Ectodermal cell (in vitro differentiated cells): ENCODE measurements at regions not wholly inside any gene's neighbourhood (a gene's known extent, or its start where the extent isn't known, plus 50 kb on each side); places are given as distances from the start of the nearest gene placed in this dataset.

Source experiments
- H3K27ac ChIP-seq: 2 replicates; pipeline ENCODE4 v1.7.0; 2013; ENCODE audit warnings: mild to moderate bottlenecking, low read depth, low read length; ENCODE audit not compliant: insufficient read depth, poor library complexity, severe bottlenecking
- H3K27me3 ChIP-seq: 2 replicates; pipeline ENCODE4 v1.7.0; 2013; ENCODE audit warnings: mild to moderate bottlenecking, low read length; ENCODE audit not compliant: insufficient read depth, control insufficient read depth, poor library complexity, severe bottlenecking
- H3K36me3 ChIP-seq: one replicate; pipeline ENCODE4 v1.7.0; 2013; ENCODE audit warnings: low read length; ENCODE audit not compliant: control insufficient read depth, insufficient read depth
- H3K4me1 ChIP-seq: one replicate; pipeline ENCODE4 v1.7.0; 2013; ENCODE audit warnings: low read length; ENCODE audit not compliant: control insufficient read depth, insufficient read depth
- H3K4me3 ChIP-seq: 2 replicates; pipeline ENCODE4 v1.7.0; 2013; ENCODE audit warnings: low read depth, low read length, control low read depth; ENCODE audit not compliant: insufficient read depth
- H3K9me3 ChIP-seq: 2 replicates; pipeline ENCODE4 v1.7.0; 2013; ENCODE audit warnings: mild to moderate bottlenecking, low read length, moderate library complexity; ENCODE audit not compliant: control insufficient read depth
- WGBS, 2 experiments: methylation state at CpG; one replicate each; pipeline ENCODE4 v1.1.7; 2013; ENCODE audit warnings: missing lambda C conversion rate in 2 of 2; 5-methylcytosine and 5-hydroxymethylcytosine counted together

DNA sequence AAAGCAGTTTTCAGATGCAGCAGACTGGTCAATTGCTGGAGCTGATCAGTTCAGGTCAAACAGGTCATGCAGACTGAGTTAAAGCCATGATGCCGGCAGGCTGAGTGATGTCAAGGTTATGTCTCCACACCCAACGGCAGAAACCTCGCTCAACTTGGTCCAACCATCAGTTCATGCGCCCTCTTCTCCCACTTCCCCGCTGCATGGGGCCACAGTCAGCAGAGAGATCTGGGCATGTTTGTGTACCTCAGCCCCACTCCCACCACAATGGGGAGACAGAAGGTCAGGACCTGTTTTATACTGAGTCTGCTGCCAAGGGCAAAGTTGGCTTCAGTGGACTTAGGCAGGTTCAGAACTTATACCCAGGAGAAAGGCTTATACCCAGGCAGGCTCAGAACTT lies 118.7 kb downstream of the TRIM29 start:
- no peak overlapping the region for H3K4me3 ChIP-seq
- H3K36me3 ChIP-seq, result no peaks in the 10 kb centered on the region
- H3K4me1 ChIP-seq, result peaks cover 21% of the 10 kb centered on the region
- H3K27ac ChIP-seq, result no peak overlapping the region
- no peaks in the 10 kb centered on the region for H3K27me3 ChIP-seq
- no peaks in the 10 kb centered on the region for H3K9me3 ChIP-seq
- WGBS, 2 experiments, result 96% methylated on average over 5 of the region's 5 CpGs

DNA sequence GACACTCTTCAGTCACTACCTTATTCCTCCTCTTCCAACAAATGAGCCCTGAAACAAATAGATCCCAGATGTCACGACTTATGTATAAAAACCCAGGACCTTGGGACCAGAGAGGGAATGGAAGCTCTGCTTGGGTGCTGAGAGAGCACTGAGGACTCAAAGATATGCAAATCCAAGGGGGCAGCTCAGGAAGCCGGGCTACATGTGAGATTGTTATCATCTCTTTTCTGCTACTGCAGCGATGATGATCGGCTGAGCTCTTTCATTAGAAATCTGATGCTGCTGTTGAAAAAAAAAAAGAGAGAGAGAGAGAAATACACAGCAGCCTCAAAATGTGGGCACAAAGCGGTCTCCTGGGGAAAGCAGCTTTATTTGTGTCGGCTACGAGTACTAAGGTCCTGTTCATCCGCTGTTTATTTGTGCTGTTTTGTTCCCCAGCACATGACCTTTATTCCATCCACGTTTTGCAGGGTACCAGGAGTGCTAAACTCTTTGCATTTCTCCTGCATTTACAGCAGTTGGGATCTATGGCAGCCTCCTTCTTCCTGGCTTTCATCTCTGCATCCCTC lies 120.2 kb downstream of the TRIM29 start:
- WGBS, 2 experiments, result 49 to 50% methylated on average over 9 of the region's 9 CpGs
- Histone ChIP-seq H3K36me3 (no peaks in the 10 kb centered on the region), H3K9me3 (no peaks in the 10 kb centered on the region), H3K4me1 (peaks cover 14% of the 10 kb centered on the region), H3K27me3 (no peaks in the 10 kb centered on the region), H3K27ac (no peak overlapping the region), H3K4me3 (no peak overlapping the region)

GRCh38 chr11:120013325-120014250 lies 124.3 kb downstream of the TRIM29 start:
- Histone ChIP-seq H3K9me3 (no peaks in the 10 kb centered on the region), H3K27ac (no peak overlapping the region), H3K4me1 (peaks cover 26% of the 10 kb centered on the region), H3K36me3 (no peaks in the 10 kb centered on the region), H3K27me3 (no peaks in the 10 kb centered on the region), H3K4me3 (no peak overlapping the region)
- 53 to 54% methylated on average over 28 of the region's 28 CpGs for WGBS, 2 experiments

DNA sequence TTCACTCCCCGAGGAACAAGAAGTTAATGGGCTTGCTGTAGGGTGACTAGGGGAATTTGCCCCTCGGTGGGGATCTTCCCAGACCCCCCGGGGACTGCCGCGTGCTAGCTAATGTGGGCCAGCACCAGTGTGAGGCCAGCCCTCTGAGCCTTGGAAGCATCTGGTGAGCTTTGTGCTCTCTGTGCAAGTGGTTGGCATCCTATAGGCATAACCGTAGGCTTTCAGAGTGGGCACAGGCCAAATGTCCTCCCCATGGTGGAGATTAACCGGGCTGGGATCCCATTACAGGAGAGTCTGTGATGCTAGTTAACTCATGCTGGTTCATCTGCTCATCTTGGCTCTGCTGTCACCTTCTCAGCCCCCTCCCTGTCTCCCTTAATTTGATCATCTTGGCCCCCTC lies 125.7 kb downstream of the TRIM29 start:
- peaks cover 22% of the 10 kb centered on the region for H3K4me1 ChIP-seq
- no peaks in the 10 kb centered on the region for H3K9me3 ChIP-seq
- no peak overlapping the region for H3K4me3 ChIP-seq
- 75 to 79% methylated on average over 7 of the region's 7 CpGs for WGBS, 2 experiments
- H3K36me3 ChIP-seq, result no peaks in the 10 kb centered on the region
- no peak overlapping the region for H3K27ac ChIP-seq
- no peaks in the 10 kb centered on the region for H3K27me3 ChIP-seq

DNA sequence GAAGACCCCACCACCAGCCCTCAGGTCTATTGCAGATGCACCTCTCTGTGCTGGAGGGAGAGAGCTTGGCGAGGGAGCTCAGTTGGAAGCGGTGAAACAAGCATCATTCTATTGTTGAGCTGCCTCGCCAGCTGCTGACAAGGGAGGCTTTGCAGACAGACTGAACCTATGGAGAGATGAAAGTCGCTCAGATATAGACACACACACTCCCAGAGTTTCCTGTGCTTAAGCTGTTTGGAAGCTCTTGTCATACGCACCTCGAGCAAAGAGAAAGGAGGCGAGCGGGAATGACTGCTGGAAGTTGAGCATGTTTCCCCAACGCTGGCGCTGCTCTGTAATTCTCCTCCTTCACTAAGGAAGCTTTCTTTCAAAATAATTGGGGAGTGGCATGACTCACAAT lies 126.1 kb downstream of the TRIM29 start:
- 82 to 84% methylated on average over 10 of the region's 10 CpGs for WGBS, 2 experiments

GRCh38 chr11:120010775-120011174 lies 127.1 kb downstream of the TRIM29 start:
- no peak overlapping the region for H3K4me3 ChIP-seq
- 90 to 92% methylated on average over 9 of the region's 9 CpGs for WGBS, 2 experiments
- H3K27me3 ChIP-seq, result no peaks in the 10 kb centered on the region
- H3K27ac ChIP-seq, result no peak overlapping the region
- no peaks in the 10 kb centered on the region for H3K36me3 ChIP-seq
- H3K9me3 ChIP-seq, result no peaks in the 10 kb centered on the region
- peaks cover 19% of the 10 kb centered on the region for H3K4me1 ChIP-seq

More for the DNA sequence above, 126.1 kb downstream of the TRIM29 start:
- Histone ChIP-seq H3K27me3 (no peaks in the 10 kb centered on the region), H3K4me3 (no peak overlapping the region), H3K9me3 (no peaks in the 10 kb centered on the region), H3K27ac (no peak overlapping the region), H3K4me1 (peaks cover 19% of the 10 kb centered on the region), H3K36me3 (no peaks in the 10 kb centered on the region)

- H3K9me3 ChIP-seq, result no peaks in the 10 kb centered on the region
- no peaks in the 10 kb centered on the region for H3K36me3 ChIP-seq
- H3K4me1 ChIP-seq, result peaks cover 19% of the 10 kb centered on the region
- WGBS, 2 experiments, result 78 to 84% methylated on average over 4 of the region's 4 CpGs
- H3K27ac ChIP-seq, result no peak overlapping the region
- no peaks in the 10 kb centered on the region for H3K27me3 ChIP-seq
- no peak overlapping the region for H3K4me3 ChIP-seq
Observed at GRCh38 chr11:120009938-120010337, 128.0 kb downstream of the TRIM29 start.

DNA sequence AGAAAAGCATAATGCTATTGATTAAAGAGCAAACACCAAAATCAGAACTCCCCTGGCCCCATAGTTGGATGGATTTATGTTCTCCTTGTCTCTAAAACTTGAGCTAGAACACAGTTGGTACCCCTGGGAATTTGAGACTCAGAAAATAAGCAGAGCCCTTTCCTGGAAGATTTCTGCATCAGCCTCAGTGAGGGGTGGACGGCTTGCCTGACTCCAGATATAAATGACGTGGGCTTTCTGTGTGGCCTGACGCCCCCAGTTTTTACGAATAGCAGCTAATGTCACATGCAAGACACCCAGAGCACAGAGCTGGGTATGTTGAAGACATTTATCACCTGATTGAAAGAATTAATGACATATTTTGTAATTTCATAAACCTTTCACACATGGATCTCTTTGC lies 130.8 kb downstream of the TRIM29 start:
- no peaks in the 10 kb centered on the region for H3K27me3 ChIP-seq
- no peaks in the 10 kb centered on the region for H3K36me3 ChIP-seq
- H3K27ac ChIP-seq, result no peak overlapping the region
- H3K9me3 ChIP-seq, result no peaks in the 10 kb centered on the region
- no peak overlapping the region for H3K4me3 ChIP-seq
- peaks cover 8% of the 10 kb centered on the region for H3K4me1 ChIP-seq
- 93 to 99% methylated on average over 4 of the region's 4 CpGs for WGBS, 2 experiments

DNA sequence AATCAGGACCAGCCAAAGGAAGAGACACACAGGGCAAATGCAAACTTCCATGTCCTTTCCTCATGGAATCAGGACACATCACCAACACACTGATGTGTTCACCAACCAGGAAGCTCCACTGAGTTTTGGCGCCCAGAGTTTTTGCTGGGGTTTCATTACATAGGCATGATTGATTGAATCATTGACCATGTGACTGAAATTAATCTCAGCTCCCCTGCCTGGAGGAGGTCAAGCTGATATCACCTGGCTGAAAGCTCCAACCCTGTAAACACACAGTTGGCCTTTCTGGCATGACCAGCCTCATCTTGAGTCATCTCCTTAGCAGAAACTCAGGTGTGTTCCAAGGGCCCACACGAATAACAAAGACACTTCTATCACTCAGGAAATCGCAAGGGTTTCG lies 133.2 kb downstream of the TRIM29 start:
- H3K9me3 ChIP-seq, result no peaks in the 10 kb centered on the region
- H3K27me3 ChIP-seq, result no peaks in the 10 kb centered on the region
- H3K4me3 ChIP-seq, result no peak overlapping the region
- peaks cover 12% of the 10 kb centered on the region for H3K4me1 ChIP-seq
- 55 to 63% methylated on average over 4 of the region's 4 CpGs for WGBS, 2 experiments
- no peak overlapping the region for H3K27ac ChIP-seq
- no peaks in the 10 kb centered on the region for H3K36me3 ChIP-seq

DNA sequence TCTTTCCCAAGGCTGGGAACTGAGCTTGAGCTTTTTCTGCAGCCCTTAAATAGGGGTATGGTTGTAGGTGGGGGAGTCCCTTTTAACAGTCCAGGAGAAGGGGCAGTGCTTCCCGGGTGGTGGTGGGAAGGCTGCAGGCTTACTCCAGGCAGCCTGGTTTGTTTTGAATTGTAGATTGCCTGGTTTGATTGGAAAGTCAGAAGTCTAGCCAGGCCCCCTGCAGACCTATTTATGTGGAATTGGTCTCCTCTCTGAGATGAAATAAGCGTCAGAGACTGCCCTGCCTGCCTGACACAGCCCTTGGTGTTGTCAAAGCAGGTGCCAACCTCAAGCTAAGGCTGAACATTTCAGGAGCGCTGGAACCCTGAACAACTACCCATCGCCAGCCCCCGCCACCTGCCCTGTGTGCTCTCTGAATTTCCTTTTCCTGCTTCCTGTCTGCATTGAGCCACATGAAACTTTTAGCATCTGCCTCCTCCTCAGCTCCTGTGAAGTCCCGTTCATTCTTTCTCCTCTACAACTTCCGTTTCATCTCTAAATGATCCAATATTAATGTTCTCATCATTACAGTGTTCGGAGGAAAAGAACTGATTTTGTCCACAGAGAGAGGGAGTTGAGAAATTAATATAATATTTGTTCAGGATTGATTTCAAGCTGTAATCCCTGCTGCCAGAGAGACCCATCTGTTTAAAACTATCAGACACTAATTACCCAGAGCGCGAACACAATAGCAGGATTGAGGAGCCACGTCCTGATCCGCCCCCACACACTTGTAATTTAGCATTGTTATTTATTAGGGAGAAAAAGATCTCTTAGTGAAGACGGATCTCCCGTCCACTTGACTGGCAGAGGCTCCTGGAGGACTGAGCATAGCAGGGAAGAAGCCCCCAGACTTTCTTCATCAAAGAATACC lies 136.5 kb downstream of the TRIM29 start:
- Histone ChIP-seq H3K4me3 (no peak overlapping the region), H3K27me3 (no peaks in the 10 kb centered on the region), H3K9me3 (no peaks in the 10 kb centered on the region), H3K4me1 (peaks cover 12% of the 10 kb centered on the region), H3K36me3 (no peaks in the 10 kb centered on the region), H3K27ac (no peak overlapping the region)
- 41 to 42% methylated on average over 9 to 14 of the region's 14 CpGs for WGBS, 2 experiments
